OCI-LY7 (cell line): ENCODE measurements at regions not wholly inside any gene's neighbourhood (a gene's known extent, or its start where the extent isn't known, plus 50 kb on each side); places are given as distances from the start of the nearest gene placed in this dataset.

ENCODE experiments used
- BruUV-seq: library from RNA; stranded (reverse); fragments of 400-500 nt; replicated peaks from 2 replicates; lab custom pipeline; 2021; lab: Mats Ljungman, UMichigan
- CTCF ChIA-PET: fragments of 300-600 bp; sonication (Branson Sonifier 250); formaldehyde crosslinking; loops from one replicate; lab custom pipeline; 2022; ENCODE audit warnings: antibody characterized with exemption; ENCODE audit not compliant: unreplicated experiment; lab: Charles Lee
- POLR2A ChIA-PET: fragments of 300-600 bp; sonication (Branson Sonifier 250); formaldehyde crosslinking; loops from one replicate; lab custom pipeline; 2022; ENCODE audit warnings: antibody characterized with exemption; lab: Charles Lee
- DNase-seq: peaks from one replicate; pipeline ENCODE4 v3.0.0-alpha.2; 2015; ENCODE audit warnings: low spot score
- H2AFZ ChIP-seq: fragments of 200-600 bp; sonication (generic), shearing (Covaris generic); 2 replicates; pipeline ENCODE4 v1.6.1; 2014; ENCODE audit warnings: mild to moderate bottlenecking, antibody characterized with exemption, low read length, moderate library complexity
- H3K27ac ChIP-seq: fragments of 200-600 bp; sonication (generic); 2 replicates; pipeline ENCODE4 v1.5.1; 2014; ENCODE audit warnings: mixed run types, low read depth, mild to moderate bottlenecking, moderate library complexity, low read length, inconsistent platforms; ENCODE audit not compliant: poor library complexity, severe bottlenecking
- H3K36me3 ChIP-seq: fragments of 200-600 bp; sonication (generic); 2 replicates; pipeline ENCODE4 v1.6.1; 2014; ENCODE audit warnings: mild to moderate bottlenecking, antibody characterized with exemption, low read length, moderate library complexity, mixed read lengths; ENCODE audit not compliant: insufficient read depth
- H3K4me1 ChIP-seq: fragments of 200-600 bp; sonication (generic); 2 replicates; pipeline ENCODE4 v1.5.1; 2014; ENCODE audit warnings: mild to moderate bottlenecking, low read length; ENCODE audit not compliant: insufficient read depth, poor library complexity, severe bottlenecking
- H3K4me2 ChIP-seq: fragments of 200-600 bp; sonication (generic); 2 replicates; pipeline ENCODE4 v1.6.1; 2014; ENCODE audit warnings: mild to moderate bottlenecking, low read length
- H3K4me3 ChIP-seq: fragments of 200-600 bp; sonication (generic); 2 replicates; pipeline ENCODE4 v1.5.1; 2014; ENCODE audit warnings: mild to moderate bottlenecking, low read depth, low read length; ENCODE audit not compliant: poor library complexity, severe bottlenecking
- H3K79me2 ChIP-seq: fragments of 200-600 bp; sonication (generic); 2 replicates; pipeline ENCODE4 v1.6.1; 2016; ENCODE audit warnings: low read depth, mild to moderate bottlenecking, low read length, moderate library complexity, mixed read lengths; ENCODE audit not compliant: insufficient read depth
- H3K9me2 ChIP-seq: fragments of 200-600 bp; sonication (generic); 2 replicates; pipeline ENCODE4 v1.6.1; 2016; ENCODE audit warnings: mild to moderate bottlenecking, low read length, mixed read lengths; ENCODE audit not compliant: insufficient read depth
- H3K9me3 ChIP-seq: fragments of 200-600 bp; sonication (generic); 2 replicates; pipeline ENCODE4 v1.6.1; 2014; ENCODE audit warnings: mild to moderate bottlenecking, mixed run types, low read length, mixed read lengths
- H4K20me1 ChIP-seq: fragments of 200-600 bp; sonication (generic); 2 replicates; pipeline ENCODE4 v1.6.1; 2014; ENCODE audit warnings: mild to moderate bottlenecking, antibody characterized with exemption, low read length, moderate library complexity, mixed read lengths; ENCODE audit not compliant: insufficient read depth
- CTCF ChIP-seq: fragments of 200-600 bp; sonication (generic); conservative IDR thresholded peaks from 2 replicates; pipeline ENCODE4 v1.5.1; 2014; ENCODE audit warnings: mild to moderate bottlenecking, antibody characterized with exemption, low read length, moderate library complexity, mixed read lengths
- EZH2phosphoT487 ChIP-seq: fragments of 200-600 bp; sonication (generic); IDR thresholded peaks from 2 replicates; pipeline ENCODE4 v1.6.1; 2018; ENCODE audit warnings: low read depth, borderline replicate concordance, mild to moderate bottlenecking, mixed run types, antibody characterized with exemption, low read length, moderate library complexity, mixed read lengths
- intact Hi-C: fragments of 100-400 bp; cut with micrococcal nuclease; formaldehyde crosslinking; loops from one replicate; pipeline ENCODE4 v1.10.0; 2022; ENCODE audit not compliant: unreplicated experiment

DNA sequence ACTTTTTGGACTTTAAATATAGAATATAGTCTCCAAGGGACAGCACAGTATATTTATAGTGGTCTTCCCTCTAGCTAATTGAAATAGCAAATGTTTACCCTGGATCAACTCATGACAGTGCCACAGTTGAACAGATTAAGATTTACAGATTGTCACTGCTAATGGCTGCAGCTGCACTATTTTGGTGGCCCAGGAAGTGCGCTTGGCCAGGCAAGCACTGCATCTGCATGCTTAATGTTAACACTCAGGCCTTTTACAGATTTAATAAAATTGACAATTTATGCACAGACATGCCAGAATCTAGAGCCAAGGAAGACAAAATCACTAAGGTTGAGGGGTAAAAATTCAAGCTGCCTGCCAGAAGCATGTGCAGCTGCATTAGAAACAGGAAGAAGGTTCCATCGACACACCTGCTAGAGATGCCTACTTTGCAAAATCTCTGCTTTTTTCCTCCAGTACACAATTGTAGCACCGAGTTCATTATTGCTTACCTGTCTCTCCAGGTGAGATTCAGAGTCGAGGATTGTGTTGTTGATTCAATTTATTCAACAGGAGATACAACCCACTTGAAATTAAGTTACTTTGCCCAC, 1042.3 kb upstream of the NRXN1 start:
- no peaks in the 10 kb centered on the region for H3K9me2 ChIP-seq
- H4K20me1 ChIP-seq, result no peaks in the 10 kb centered on the region
- peaks cover 23% of the 10 kb centered on the region for H3K4me1 ChIP-seq
- peaks cover 6% of the 10 kb centered on the region; the same call in 1 of the 2 replicates for H3K9me3 ChIP-seq
- ChIA-PET POLR2A (interaction anchor here (1.0 kb wide), 1 partner anchor 14 kb away, joined by 3 read pairs; no protein-coding TSS in a partner anchor), CTCF (no interaction called here)
- BruUV-seq, result no TSS peak
- peaks cover 4% of the 10 kb centered on the region for H3K36me3 ChIP-seq
- peak; percentile 81 for DNase-seq
- peak overlapping the region; percentile 97 for H2AFZ ChIP-seq
- intact Hi-C loops, result no loop called here
- H3K79me2 ChIP-seq, result no peaks in the 10 kb centered on the region
- peak overlapping the region; percentile 55 for H3K4me2 ChIP-seq
- TF ChIP-seq EZH2phosphoT487 (no peak), CTCF (no peak)
- H3K27ac ChIP-seq, result peak overlapping the region; percentile 86
- H3K4me3 ChIP-seq, result peak overlapping the region; percentile 24

DNA sequence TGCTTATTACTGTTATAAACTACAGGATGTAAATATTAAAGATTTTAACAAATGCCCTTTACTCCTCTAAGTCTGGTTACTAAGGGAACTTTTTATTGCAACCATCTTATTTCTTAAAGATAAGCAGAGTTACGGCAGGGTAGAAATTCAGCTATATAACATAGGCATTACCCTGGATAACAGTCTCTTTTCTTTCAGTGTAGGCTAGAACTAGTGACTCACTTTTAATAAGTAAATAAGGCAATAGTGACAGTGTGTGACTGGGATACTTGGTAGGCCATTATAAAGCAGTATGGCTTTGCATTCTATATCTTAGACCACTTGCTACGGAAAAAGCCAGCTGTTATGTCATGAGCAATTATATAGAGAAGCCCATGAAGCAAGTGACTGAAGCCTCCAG, 1041.0 kb upstream of the NRXN1 start:
- peaks cover 6% of the 10 kb centered on the region; the same call in 1 of the 2 replicates for H3K9me3 ChIP-seq
- no peaks in the 10 kb centered on the region for H4K20me1 ChIP-seq
- no peaks in the 10 kb centered on the region for H3K9me2 ChIP-seq
- CTCF ChIA-PET, result no interaction called here
- H3K4me2 ChIP-seq, result no peak overlapping the region
- POLR2A ChIA-PET, result interaction anchor here (1.0 to 2.0 kb wide), 2 partner anchors 16 to 19 kb away, joined by 3 to 7 read pairs; no protein-coding TSS in a partner anchor
- H3K27ac ChIP-seq, result no peak overlapping the region
- peak overlapping the region; percentile 97; the same call in 1 of the 2 replicates for H2AFZ ChIP-seq
- no TSS peak for BruUV-seq
- intact Hi-C loops, result no loop called here
- TF ChIP-seq CTCF (no peak), EZH2phosphoT487 (no peak)
- peaks cover 23% of the 10 kb centered on the region for H3K4me1 ChIP-seq
- H3K79me2 ChIP-seq, result no peaks in the 10 kb centered on the region
- DNase-seq, result peak; percentile 6
- no peak overlapping the region for H3K4me3 ChIP-seq
- peaks cover 4% of the 10 kb centered on the region for H3K36me3 ChIP-seq

GRCh38 chr2:52070665-52071064, 1038.7 kb upstream of the NRXN1 start:
- no peak for TF ChIP-seq CTCF
- no peak for TF ChIP-seq EZH2phosphoT487
- Histone ChIP-seq H3K9me2 (no peaks in the 10 kb centered on the region), H3K4me2 (no peak overlapping the region), H3K27ac (no peak overlapping the region), H3K9me3 (peaks cover 6% of the 10 kb centered on the region; the same call in 1 of the 2 replicates), H4K20me1 (no peaks in the 10 kb centered on the region), H3K36me3 (peaks cover 4% of the 10 kb centered on the region), H3K4me1 (peaks cover 23% of the 10 kb centered on the region), H3K79me2 (no peaks in the 10 kb centered on the region), H3K4me3 (no peak overlapping the region), H2AFZ (no peak overlapping the region)
- DNase-seq, result no peak
- ChIA-PET POLR2A (interaction anchor here (1.9 kb wide), 1 partner anchor 11 kb away, joined by 6 read pairs; no protein-coding TSS in a partner anchor), CTCF (no interaction called here)
- BruUV-seq, result no TSS peak
- intact Hi-C loops, result no loop called here
